ENCODE measurements at regions not wholly inside any gene's neighbourhood (a gene's known extent, or its start where the extent isn't known, plus 50 kb on each side); places are given as distances from the start of the nearest gene placed in this dataset.
A peak's percentile ranks its signal among the peaks of the same experiment; 100 is the strongest.

- no peak overlapping the region for H3K4me3 ChIP-seq (replicated peaks in 1 of 3)
- 63 to 70% methylated on average over 10 of the region's 10 CpGs for WGBS, 2 donors
- DNase-seq = peak in 1 of 2 donors; percentile 29
- no peaks in the 10 kb centered on the region for H3K36me3 ChIP-seq
- no peak for TF ChIP-seq CTCF (IDR thresholded peaks at IDR 0.05)
- TF ChIP-seq POLR2A (IDR thresholded peaks at IDR 0.05) = no peak
- intact Hi-C loops (cut with DNase I) = loop anchor here (10.0 kb wide), 1 partner anchor 68 kb away; the partner anchor contains the start of gene KLF6
- peaks cover 14 to 35% of the 10 kb centered on the region in 2 donors for H3K4me1 ChIP-seq
- no peaks in the 10 kb centered on the region for H3K9me3 ChIP-seq
- peak overlapping the region; percentile 94 to 100 (median 97) for H3K27ac ChIP-seq
- H3K27me3 ChIP-seq = no peaks in the 10 kb centered on the region
Observed at GRCh38 chr10:3853016-3853415, 68.0 kb upstream of the KLF6 start.

GRCh38 chr10:3852147-3852904 is 67.3 kb upstream of the KLF6 start:
- H3K4me1 ChIP-seq = peaks cover 14 to 35% of the 10 kb centered on the region in 2 donors
- no peaks in the 10 kb centered on the region for H3K9me3 ChIP-seq
- H3K27ac ChIP-seq = peak overlapping the region; percentile 94 to 100 (median 97)
- intact Hi-C loops (cut with DNase I) = loop anchor here (10.0 kb wide), 1 partner anchor 68 kb away; the partner anchor contains the start of gene KLF6
- H3K27me3 ChIP-seq = no peaks in the 10 kb centered on the region
- peak in 1 of 6 experiments; percentile 4 for TF ChIP-seq CTCF (IDR thresholded peaks at IDR 0.05)
- TF ChIP-seq POLR2A (IDR thresholded peaks at IDR 0.05) = peak in 1 of 2 donors; percentile 78
- H3K4me3 ChIP-seq (replicated peaks in 1 of 3) = no peak overlapping the region
- peak; percentile 92 to 93 for DNase-seq
- H3K36me3 ChIP-seq = no peaks in the 10 kb centered on the region
- 43 to 50% methylated on average over 10 of the region's 10 CpGs for WGBS, 2 donors

GRCh38 chr10:3850999-3851937 is 66.3 kb upstream of the KLF6 start:
- Histone ChIP-seq H3K27ac (peak overlapping the region; percentile 7 to 100 (median 97)), H3K36me3 (no peaks in the 10 kb centered on the region), H3K27me3 (no peaks in the 10 kb centered on the region), H3K4me1 (peaks cover 14 to 35% of the 10 kb centered on the region in 2 donors), H3K9me3 (no peaks in the 10 kb centered on the region), H3K4me3 (replicated peaks in 1 of 3) (no peak overlapping the region)
- intact Hi-C loops (cut with DNase I) = loop anchor here (10.0 kb wide), 1 partner anchor 66 kb away; the partner anchor contains the start of gene KLF6
- TF ChIP-seq CTCF (IDR thresholded peaks at IDR 0.05) (no peak), POLR2A (IDR thresholded peaks at IDR 0.05) (no peak)
- 75 to 79% methylated on average over 9 of the region's 9 CpGs for WGBS, 2 donors
- no peak for DNase-seq

- no peak for DNase-seq
- no peak overlapping the region for H3K27ac ChIP-seq
- no peaks in the 10 kb centered on the region for H3K9me3 ChIP-seq
- peaks cover 14 to 27% of the 10 kb centered on the region in 2 donors for H3K4me1 ChIP-seq
- H3K4me3 ChIP-seq (replicated peaks in 1 of 3) = no peak overlapping the region
- TF ChIP-seq CTCF (IDR thresholded peaks at IDR 0.05) = no peak
- intact Hi-C loops (cut with DNase I) = no loop called here
- 91% methylated on average over 4 of the region's 4 CpGs for WGBS, 2 donors
- H3K27me3 ChIP-seq = no peaks in the 10 kb centered on the region
- no peaks in the 10 kb centered on the region for H3K36me3 ChIP-seq
Observed at GRCh38 chr10:3848775-3849635, 64.0 kb upstream of the KLF6 start.

Data from thyroid gland (tissue), 4 donors.